HG03025 (cell line): ENCODE measurements at regions not wholly inside any gene's neighbourhood (a gene's known extent, or its start where the extent isn't known, plus 50 kb on each side); places are given as distances from the start of the nearest gene placed in this dataset.
A peak's percentile ranks its signal among the peaks of the same experiment; 100 is the strongest.
"Not testable (repeated sequence)": the region's sequence is repeated elsewhere in the genome, so short reads cannot be mapped to it uniquely, and the experiment has no call there.

Experiments
- ATAC-seq: cut with Tn5 transposase; IDR thresholded peaks from one replicate; pipeline ENCODE4 v1.9.1; 2021; ENCODE audit warnings: mild to moderate bottlenecking, moderate library complexity; ENCODE audit not compliant: unreplicated experiment, low FRiP score

DNA sequence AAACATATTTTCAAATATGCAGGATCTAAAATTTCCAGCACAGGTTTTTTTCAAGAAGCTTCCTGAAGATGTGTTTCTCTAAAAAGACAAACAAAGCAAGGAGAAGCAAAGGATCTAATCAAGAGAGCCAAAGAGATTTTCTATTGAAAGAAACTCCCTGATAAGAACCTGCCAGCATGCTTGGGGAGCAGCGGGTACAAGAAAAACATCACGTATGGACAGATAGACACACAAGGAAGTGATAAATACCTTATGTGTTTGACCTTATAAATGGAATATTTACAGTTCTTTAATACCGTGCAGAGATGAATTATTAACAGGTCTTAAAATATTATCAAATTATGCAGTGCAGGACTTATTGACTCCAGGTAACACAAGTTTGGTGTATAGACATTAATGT is 562.1 kb downstream of the DACH1 start:
- no peak for ATAC-seq

DNA sequence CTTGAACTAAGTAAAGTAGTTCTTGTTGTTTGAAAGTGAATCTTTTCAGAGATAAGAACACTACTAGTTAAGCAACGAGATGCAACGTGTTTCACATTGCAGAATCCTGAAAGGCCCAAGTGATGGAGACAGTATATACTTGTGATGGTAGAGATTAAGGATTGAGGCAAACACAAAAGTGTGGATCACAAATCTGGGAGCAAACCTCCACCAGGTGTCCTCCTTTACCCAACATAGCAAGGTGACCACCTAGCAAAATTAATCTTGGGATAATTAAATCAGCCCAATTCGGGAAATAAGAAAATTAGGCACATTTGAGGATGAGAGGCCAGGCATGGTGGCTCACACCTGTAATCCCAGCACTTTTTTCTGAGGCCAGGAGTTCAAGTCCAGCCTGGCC is 563.9 kb downstream of the DACH1 start:
- ATAC-seq = no peak

DNA sequence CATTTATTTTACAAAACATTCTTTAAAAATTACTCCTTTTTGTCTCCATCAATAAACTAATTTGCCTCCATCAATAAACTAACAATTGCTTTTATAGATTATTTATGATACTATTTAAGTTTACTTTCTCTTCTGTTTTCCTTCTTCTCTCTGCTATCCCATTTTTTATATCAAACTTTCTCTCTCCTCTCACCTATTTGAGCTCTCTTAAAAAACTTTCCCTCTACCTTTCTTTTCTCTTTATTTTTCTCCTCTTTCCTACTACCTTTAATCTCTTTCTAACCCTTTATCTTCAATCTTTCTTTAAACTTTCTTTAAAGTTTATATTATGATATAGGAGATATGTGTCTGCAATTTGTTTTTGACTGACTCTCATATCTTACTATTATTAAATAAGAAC is 566.4 kb downstream of the DACH1 start:
- ATAC-seq = no peak

DNA sequence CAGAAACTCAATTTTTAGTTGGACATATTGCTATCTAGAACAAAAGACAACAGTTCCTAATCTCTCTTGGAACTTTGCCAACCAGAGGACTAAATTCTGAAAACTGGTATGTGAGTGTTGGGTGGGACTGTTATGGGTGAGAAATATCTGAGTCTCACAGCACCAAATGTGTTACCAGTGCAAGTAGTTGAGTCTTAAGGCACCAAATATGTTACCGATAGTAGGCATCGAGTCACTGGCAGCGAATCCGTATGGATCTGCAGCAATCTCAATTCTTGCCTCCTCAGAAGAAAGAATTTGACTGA is 575.2 kb downstream of the DACH1 start:
- no peak for ATAC-seq

DNA sequence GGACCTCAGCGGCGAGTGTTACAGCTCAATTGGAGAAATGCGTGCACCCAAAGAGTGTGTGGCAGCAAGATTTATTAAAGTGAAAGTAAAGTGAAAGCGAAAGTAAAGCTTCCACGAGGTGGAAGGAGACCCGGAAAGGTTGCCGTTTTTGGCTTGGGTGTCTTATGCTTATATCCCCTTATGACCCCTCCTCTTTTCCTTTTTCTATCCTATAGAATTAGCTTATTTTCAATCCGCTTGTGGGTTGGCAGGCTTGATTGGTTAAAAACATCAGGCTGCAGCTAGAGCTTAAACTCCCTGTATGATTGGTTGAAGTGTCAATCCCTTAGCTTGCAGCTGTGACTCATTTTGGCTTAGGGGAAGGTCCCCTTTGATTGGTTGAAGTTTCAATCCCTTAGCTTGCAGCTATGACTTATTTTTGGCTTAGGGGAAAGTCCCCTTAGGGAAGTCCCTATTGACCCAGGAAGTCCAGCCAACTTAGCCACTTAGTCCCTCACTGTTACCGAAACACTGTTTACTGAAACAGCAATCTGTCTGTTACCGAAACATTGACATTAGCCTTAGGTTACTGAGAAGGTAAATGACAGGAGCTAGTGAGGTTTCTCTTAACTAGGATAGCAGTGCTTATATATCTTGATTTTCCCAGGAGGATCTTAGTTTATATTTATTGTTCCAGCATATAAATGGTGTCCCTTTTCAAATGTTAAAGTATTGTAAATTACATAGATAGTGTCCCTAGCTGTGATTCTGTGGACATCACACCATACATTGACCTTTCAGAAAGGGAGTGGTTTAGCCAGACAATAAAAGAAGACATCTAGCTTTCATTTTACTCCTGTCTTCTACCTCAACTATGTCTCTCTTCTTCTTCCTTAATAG is 575.8 kb downstream of the DACH1 start:
- peak; percentile 93 for ATAC-seq

DNA sequence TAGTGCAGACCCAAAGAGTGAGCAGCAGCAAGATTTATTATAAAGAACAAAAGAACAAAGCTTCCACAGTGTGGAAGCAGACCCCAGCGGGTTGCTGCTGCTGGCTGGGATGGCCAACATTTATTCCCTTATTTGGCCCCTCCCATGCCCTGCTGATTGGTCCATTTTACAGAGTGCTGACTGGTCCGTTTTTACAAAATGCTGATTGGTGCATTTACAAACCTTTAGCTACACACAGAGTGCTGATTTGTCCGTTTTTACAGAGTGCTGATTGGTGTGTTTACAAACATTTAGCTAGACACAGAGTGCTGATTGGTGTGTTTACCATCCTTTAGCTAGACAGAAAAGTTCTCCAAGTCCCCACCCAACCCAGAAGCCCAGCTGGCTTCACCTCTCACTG is 577.0 kb downstream of the DACH1 start:
- ATAC-seq = not testable (repeated sequence)

DNA sequence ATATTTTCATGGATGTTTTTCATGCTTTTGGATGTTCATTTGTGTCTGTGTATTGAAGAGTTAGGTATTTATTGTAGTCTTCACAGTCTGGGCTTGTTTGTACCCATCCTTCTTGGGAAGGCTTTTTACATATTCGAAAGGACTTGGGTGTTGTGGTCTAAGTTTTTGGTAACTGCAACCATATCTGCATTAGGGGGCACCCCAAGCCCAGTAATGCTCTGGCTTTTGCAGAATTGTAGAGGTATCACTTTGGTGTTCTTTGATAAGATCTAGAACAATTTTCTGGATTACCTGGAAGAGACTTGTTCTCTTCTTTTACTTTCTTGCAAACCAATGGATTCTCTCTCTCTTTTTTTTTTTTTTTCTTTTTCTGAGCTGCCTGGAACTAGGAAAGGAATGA is 581.3 kb downstream of the DACH1 start:
- no peak for ATAC-seq

DNA sequence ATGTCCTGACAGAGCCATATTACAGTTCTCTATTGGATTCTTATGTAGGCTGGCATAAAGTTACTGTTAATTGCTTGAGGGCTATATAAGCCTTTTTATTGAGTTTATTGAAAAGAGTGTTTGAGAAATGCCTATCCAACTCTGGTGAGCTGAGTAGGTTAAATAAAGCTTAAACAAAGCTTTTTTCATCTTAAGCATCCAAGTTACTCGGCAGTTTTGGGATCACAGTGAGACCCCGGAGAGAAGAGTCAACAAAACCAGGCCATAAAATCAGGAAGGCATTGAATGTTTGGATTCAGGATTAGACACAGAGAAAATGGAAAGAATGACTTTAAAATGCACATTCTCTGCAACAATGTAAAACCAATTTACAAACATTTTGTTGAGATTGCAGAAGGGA is 588.5 kb downstream of the DACH1 start:
- no peak for ATAC-seq

DNA sequence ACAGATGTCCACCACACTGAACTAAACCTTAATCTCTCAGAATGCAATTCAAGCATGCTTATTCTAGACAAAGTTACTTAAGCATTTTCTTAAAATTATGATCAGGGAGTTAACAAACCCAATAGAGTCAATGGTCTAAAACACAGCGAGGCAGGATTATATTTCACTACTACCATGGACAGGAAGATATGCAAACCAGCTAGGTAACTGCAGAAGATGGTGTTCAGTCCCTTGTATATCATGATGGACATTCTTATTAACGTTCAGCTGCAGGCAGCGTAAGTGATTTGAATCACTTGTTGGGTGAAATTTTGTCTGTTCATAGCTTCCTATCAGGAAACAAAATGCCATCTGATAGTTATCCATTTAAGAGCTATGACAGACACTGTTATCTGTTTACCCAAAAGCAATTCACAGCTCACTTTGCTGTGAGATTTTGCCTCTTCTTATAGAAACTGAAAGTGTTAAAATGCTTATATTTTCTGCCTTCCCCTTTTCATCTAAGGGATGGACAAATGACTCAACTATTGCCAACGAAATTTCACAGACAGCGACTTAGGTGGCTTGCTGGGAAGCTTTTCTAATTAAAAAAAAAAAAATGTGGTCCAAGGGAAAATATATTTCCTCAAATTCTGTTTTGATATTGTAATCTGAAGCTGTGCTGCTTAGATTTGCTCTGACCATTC is 591.9 kb downstream of the DACH1 start:
- ATAC-seq = peak; percentile 73

DNA sequence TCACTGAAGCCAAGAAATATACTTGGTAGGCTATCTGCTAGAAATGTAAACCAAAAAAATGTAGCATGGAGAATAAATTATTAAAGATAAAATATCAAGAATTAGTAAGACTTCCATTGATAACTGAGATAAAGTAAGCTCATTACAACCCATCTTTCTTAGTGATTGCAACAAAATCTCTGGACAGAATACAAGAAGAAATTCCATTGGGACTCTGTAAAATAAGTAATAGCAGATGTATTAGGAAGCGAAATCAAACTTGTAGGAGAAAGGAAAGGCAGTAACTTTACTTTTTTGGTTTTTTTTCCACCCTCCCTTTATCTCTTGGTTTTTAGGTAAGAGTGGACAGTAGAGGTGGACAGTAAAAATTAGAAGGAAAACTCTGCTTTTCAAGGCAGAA is 605.7 kb downstream of the DACH1 start:
- no peak for ATAC-seq

DNA sequence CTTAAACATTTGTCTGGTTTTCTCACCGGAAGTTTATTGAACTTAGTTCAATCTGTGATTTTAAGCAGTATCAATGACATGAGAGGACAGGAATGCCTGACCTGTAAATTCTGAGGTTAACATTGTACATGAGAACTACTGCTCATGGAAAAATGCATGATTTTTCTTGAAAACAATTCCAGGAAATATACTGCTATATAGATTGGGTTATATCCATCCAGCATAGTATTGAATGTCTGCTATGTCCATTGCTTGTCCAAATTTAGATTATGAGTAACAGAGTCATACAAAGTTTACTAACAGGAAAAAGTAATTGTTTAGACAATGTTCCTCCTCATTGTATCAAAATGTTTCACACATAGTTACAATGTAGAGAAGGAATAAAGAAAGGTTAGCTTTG is 606.8 kb downstream of the DACH1 start:
- no peak for ATAC-seq

DNA sequence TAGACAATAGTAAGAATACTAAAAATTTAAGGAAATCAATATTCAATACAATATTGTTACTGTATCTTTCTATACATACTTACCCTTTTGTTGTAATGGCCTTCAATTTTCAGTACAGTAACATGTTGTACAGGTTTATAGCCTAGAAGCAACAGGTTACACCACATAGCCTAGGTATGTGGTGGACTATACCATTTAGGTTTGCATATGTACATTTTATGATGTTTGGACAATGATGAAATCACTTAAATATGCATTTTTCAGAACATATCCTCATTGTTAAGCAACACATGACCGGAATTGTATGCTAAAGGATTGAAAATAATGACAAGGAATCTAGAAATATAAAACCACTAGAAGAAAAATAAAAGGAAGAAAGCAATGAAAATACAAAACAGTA is 611.4 kb downstream of the DACH1 start:
- no peak for ATAC-seq

DNA sequence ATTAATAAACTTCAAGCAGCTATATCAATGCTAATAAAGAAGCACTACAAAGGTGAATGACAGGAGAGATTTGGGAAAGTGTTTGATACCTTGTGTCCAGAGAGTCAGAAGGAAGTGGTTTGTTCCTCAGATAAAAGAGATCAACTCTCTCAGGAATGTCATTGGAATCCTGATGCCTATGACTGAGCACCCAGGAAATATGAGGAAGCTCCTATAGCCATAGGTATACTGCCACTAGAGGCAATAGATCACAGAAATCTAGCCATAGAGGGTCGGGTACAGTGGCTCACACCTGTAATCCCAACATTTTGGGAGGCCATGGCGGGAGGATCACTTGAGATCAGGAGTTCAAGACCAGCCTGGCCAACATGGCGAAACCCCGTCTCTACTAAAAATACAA is 612.6 kb downstream of the DACH1 start:
- ATAC-seq = no peak

DNA sequence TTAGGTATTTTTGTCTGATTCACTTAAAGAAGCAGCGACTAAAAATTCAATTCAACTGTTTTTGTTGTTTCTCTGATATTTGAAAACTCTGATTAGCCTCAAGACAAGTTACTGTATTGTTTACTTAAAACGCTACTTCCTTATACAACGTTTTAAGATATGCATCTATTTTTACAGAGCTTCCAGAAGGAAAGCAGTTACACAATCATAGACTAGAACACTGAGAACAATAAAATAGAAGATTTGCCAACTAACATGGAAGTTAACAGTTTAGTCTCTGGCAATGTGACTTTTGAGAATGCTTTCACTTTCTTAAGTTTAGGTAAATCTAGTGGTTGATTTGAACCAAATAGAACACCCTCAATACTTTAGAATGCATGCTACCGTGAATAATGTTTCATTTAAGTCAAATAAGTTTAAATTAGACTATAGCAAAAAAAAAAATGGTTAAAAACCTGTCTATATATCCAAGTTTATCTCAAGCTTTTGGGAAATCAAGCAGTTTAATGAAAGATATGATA is 614.8 kb downstream of the DACH1 start:
- no peak for ATAC-seq

DNA sequence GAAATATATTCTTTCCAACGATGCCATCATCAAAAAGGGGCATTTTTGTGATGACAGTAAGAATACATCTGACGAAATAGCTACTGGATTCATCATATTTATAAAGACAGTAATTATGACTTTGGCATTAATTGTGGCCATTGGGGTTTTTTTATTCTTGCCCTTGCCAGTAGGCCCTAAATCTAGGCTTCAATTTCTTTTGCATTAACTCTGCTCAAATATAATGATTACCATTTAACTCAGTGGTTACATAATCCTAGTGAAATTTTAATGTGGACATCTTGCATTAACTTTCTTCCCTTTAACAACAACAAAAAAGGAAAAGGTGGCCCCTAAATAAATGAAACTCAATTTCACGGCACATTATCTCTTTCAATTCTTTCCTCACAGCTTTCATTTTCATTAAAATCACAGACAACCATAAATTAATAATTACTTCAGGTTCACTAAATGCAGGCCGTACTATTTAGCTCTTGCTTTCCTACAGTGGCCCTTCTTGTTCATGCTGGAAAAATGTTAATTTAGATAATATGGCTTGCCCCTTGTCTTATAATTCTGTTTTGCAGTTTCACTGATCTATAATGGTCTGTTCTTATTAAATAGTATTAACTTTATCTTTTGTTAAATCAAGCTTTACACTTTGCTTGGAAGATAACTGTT is 615.6 kb downstream of the DACH1 start:
- ATAC-seq = no peak

DNA sequence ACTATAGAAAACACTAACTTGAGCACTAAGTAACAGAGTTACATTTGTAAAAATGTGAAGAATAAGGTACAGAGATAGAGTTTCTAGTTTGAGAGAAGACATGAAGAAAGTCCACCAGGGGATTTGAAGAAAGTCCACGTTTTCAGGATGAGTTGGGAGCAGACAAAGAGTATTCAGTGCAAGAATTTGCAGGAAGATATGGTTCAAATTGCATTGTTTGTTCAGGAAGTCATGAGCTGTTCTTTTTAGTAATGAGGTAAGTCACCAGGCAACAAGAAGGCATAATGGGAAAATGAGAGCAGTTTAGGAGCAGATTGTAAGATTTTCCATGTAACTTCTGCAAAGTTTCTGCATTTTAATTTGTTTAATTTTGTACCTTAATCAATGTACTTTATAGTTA is 618.0 kb downstream of the DACH1 start:
- ATAC-seq = no peak

DNA sequence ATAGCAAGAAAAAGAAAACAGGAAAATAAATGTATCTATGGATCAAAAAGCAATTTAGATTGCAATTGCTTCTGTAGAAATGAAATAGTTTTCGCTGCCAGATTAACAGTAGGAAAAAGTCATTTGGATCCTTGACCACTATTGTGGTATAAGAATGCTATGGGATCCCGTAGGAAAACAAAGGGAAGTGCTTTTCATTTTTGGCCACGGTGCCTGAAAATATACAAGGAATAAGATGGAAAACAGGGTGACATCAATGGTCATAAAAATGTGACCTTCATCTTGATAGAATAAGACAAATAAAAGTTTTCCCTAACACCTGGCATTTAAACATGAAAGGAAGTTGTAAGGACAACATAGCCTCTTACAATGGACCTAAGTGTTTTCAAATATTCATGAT is 622.8 kb downstream of the DACH1 start:
- ATAC-seq = no peak

DNA sequence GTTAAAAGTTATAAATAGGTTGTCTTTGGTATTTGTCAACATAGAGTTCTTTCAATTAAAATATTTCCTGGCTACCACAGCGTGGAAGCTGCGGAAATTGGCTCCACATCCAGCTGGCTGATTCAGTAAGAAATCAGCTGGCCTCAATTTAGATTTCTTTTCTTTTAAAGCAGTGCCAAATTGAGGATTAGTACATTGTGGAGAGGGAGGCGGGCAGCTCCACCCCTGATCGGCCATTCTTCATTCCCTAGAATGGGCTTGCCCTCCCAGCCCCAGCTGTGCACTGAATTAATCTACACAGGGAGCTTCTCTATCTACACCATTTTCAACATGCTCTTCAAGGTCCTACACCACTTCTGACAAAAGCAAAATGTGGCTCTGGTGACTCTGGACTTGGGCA is 624.8 kb downstream of the DACH1 start:
- ATAC-seq = no peak

DNA sequence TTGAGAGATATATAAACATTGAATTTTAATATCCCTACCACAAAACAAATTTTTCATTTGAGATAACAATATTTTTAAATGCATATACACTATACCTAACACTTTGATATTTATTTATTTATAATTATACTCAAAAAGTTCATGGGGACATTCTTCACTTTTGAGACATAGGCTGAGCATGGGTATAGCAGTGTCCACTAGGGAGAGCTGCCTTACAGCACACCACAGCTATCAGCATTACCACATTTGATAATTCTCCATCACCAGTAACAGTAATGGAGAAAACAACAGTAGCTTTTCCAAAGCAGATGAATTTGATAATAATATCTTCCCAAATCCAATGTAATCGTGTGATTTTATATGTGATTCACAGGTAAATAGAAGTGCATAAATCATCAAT is 626.1 kb downstream of the DACH1 start:
- no peak for ATAC-seq

DNA sequence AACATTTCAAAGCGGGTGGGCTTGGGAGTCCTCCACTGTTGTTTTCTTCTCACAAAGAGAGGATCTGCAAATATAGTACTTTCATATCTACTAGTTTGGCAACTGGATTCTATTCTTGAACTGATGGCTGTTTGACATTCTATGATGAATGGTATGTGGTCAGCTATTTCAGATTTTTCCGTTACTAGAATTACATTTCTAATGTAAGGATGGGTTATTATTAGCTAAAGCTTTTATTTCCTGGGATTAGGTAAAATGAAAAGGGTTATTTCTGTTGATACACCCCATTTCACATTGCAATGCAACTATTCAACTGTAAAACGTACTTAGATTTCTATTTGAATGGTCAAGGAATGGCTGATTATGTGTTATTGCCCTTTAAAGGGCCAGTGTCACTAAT is 629.7 kb downstream of the DACH1 start:
- ATAC-seq = no peak

DNA sequence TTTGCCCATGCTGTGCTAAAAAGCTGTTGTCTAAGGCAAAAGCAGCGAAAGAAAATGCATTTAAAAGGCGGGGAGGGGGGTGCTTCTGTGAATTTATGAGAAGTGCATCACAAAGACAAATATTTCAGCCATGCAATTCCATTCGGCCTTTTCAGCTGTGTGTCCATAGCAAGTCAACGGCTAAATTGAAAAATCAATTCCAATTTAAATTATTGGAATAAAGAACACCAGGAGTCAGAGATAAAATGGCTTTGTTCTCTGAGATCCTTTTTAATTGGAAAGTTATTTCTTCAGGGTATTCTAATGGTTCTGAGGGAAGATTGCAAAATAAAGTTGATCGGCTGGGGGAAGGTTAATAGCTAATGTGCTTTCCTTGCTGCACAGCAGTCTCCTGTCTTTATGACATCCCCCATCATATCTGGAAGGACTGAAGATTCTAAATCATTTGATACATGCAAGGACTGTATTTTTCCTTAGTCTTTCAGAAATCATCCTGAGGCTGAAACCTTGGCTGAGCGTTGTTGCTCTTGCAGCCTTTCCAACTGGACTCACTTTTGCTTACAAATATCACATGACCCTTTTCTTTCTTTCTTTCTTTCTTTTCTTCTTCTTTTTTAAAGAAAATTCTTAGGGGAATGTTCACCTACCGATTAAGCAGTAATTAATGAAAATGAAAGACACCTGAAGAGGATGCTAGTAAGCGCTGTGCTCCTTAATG is 647.1 kb downstream of the DACH1 start:
- ATAC-seq = no peak
